Embryonic facial prominence (tissue), 1 donor: ENCODE measurements at regions not wholly inside any gene's neighbourhood (a gene's known extent, or its start where the extent isn't known, plus 50 kb on each side); places are given as distances from the start of the nearest gene placed in this dataset.

Experiments
- DNase-seq: peaks from one replicate; pipeline ENCODE4 v3.0.0-alpha.2; 2016; ENCODE audit errors: extremely low spot score

- DNase-seq, result no peak
These were observed 69.1 kb upstream of the POU3F1 start for GRCh38 chr1:38115682-38116202.

- no peak for DNase-seq
These were observed 68.6 kb upstream of the POU3F1 start for GRCh38 chr1:38115226-38115625.

- DNase-seq, result no peak
These were observed 67.8 kb upstream of the POU3F1 start for GRCh38 chr1:38114241-38115026.

- DNase-seq, result no peak
These were observed 66.6 kb upstream of the POU3F1 start for GRCh38 chr1:38113159-38113666.

DNA sequence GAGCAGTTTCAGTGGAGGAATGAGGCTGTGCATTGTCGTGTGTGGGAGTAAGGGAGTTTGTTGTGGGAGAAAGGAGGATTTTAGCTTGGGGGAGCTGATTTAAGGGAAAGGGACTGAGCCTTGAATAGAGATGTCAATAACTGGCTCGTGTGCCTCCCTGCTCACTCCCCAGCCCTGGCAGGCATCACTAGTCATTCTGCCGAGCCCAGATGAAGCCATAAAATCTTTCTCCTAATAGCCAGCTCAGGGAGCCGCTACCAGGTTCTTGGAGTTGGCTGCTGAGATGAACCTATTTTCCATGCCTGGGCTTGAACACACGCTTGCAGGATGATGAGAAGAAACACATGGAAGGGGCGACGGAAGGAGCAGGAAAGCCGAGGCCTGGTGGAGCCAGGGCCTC, 65.0 kb upstream of the POU3F1 start:
- DNase-seq, result no peak

DNA sequence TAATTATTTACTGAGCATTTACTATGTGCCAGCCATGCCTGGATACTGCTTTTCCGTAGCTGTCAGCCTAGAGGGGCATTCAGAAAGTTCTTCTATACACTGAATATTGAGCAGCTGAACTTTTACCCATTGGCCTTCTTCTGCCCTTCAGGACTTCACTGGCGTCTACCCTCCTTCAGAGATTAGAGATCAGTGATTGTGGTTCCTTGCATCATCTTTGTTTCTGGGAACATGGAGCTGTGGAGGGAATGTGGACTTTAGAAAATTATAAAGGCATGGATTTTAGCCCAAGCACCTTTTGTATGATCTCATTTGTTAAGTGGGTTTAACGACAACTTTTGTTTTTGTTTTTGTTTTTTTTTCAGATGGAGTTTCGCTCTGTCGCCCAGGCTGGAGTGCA, 58.7 kb upstream of the POU3F1 start:
- DNase-seq, result no peak

DNA sequence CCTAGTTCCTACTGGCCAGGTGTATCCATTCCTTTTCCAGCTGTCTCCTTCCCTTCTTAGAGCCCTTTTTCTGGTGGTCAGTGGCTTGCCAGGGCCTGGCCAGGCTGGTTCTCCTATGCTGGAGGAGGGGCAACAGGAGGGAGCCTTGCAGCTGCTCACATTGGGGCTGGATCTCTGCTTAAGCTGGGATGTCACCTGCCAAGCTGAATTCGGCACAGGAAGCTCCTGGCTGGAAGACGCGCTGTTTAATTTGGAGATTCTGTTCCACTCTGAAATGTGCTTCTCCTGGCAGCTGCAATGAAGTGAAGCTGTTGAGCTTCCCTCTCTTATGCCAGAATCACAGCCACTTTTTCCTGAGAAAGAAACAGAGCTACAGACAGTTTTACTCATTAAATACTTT, 56.0 kb upstream of the POU3F1 start:
- no peak for DNase-seq

DNA sequence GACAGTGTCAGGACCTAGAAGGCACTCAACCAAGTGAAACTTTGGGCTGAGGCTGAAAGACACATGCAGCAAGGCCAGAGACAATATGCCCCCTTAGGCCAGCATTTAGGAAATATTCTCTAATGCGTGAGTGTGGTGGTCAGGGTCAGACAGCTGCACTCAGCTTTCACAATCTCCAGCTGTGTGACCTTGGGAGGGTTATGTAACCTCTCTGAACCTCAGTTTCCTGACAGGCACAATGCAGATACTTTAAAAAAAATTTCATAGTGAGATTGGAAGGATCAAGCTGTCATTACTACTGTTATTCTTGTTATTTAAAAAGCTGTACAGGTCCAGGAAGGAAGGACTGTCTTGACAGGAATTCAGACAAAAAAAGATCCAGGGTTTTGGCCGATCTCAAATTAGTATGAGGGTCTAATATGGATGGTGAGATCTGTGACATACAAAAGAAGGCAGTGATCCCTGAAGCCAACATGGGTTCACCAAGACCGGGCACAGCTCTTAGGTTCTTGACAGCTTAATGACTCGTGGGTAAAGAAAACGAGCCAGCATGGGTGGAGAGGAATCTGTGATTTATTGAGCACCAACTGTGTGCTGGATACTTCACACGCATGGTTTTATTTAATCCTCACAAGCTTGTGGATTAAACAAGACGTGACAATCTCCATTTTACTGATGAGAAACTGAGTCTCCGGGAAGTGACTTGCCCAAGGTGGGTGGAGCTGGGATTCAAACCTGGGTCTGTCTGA, 54.6 kb upstream of the POU3F1 start:
- no peak for DNase-seq

GRCh38 chr1:38098101-38098847, 51.7 kb upstream of the POU3F1 start:
- no peak for DNase-seq

DNA sequence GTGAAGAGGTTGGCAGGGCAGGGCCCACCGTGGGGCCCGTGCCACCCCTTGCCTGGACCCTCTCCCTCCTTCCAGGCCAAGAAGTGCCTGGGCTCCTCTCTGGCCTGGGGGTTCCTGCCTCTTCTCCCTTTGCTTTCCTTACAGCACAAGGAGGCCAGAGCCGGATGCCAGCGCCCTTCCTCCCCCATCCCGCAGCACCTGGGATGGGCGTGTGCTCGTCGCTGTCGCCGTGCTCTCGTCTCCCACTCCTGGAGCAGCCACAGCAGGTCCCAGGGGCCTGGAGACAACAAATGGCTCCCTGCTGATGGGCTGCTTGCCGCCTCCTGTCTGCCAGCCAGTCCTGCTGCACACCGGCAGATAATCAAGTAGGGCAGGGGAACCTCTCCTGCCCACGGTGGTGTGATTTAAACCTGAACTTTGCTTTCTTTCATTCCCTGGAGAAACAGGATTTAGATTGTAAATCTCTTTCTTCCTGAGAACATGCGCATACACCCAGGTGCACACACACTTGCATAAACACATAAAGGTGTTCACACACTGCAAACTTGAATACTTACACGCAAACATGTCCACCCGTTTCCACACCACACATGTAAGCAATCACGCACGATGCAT, 50.8 kb upstream of the POU3F1 start:
- no peak for DNase-seq
